DND-41 (cell line): ENCODE measurements at regions not wholly inside any gene's neighbourhood (a gene's known extent, or its start where the extent isn't known, plus 50 kb on each side); places are given as distances from the start of the nearest gene placed in this dataset.

Experiments
- CTCF ChIP-seq: IDR thresholded peaks from 2 replicates; pipeline ENCODE4 v1.5.1; 2012; ENCODE audit warnings: borderline replicate concordance, low read length, moderate library complexity, mild to moderate bottlenecking; ENCODE audit not compliant: poor library complexity, severe bottlenecking; ENCODE audit errors: extremely low read depth
- EZH2 ChIP-seq: IDR thresholded peaks from 3 replicates; pipeline ENCODE4 v1.6.1; 2012; ENCODE audit warnings: borderline replicate concordance, low read depth, mild to moderate bottlenecking, moderate library complexity, low read length, inconsistent platforms; ENCODE audit not compliant: severe bottlenecking

DNA sequence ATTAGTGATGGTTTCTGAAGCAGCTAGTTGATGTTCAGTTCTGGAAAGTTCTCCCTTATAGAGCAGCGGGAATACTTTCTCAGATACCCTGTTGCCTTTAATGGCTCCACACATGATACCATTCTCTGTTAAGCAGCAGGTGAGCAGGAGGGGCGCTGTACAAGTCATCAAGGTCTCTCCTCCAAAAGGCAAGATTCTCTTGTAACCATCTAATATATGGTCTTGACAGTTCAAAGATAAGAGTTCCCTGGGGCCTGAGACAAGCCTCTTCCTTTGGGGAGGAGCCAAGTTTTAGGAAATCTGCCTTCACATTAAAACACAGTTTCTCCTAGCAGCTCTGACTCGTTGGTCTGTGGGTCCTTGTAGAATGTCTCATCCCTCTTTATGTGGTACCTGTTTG, 258.2 kb downstream of the QKI start:
- TF ChIP-seq CTCF (no peak), EZH2 (no peak)
